Activated CD4-positive, CD25-positive, alpha-beta regulatory T cell (primary cell): ENCODE measurements at regions not wholly inside any gene's neighbourhood (a gene's known extent, or its start where the extent isn't known, plus 50 kb on each side); places are given as distances from the start of the nearest gene placed in this dataset.
"Not testable (repeated sequence)": the region's sequence is repeated elsewhere in the genome, so short reads cannot be mapped to it uniquely, and the experiment has no call there.

Source experiments
- DNase-seq, 4 experiments: peaks; one replicate each; lab custom pipeline; 2025; lab: John Stamatoyannopoulos, UW

- DNase-seq = no peak
Measured at GRCh38 chr14:22252686-22253085, 336.3 kb downstream of the DAD1 start.

- no peak for DNase-seq
Measured at GRCh38 chr14:22251090-22251489, 337.9 kb downstream of the DAD1 start.

GRCh38 chr14:22249770-22250169 lies 339.3 kb downstream of the DAD1 start:
- DNase-seq = no peak

- no peak for DNase-seq
Measured at GRCh38 chr14:22243971-22244581, 344.9 kb downstream of the DAD1 start.

GRCh38 chr14:22238320-22238719 lies 350.7 kb downstream of the DAD1 start:
- not testable (repeated sequence) for DNase-seq

- no peak for DNase-seq
Measured at GRCh38 chr14:22233377-22233776, 355.6 kb downstream of the DAD1 start.

GRCh38 chr14:22232933-22233332 lies 356.1 kb downstream of the DAD1 start:
- no peak for DNase-seq

- no peak for DNase-seq
Measured at GRCh38 chr14:22232486-22232885, 356.5 kb downstream of the DAD1 start.

- DNase-seq = no peak
Measured at GRCh38 chr14:22231018-22231417, 358.0 kb downstream of the DAD1 start.

- no peak for DNase-seq
Measured at GRCh38 chr14:22230517-22230916, 358.5 kb downstream of the DAD1 start.

GRCh38 chr14:22227084-22227483 lies 361.9 kb downstream of the DAD1 start:
- DNase-seq = no peak

GRCh38 chr14:22226381-22226780 lies 362.6 kb downstream of the DAD1 start:
- DNase-seq = no peak

- DNase-seq = no peak
Measured at GRCh38 chr14:22225516-22226140, 363.4 kb downstream of the DAD1 start.

GRCh38 chr14:22221508-22221907 lies 367.5 kb downstream of the DAD1 start:
- DNase-seq = no peak

- DNase-seq = no peak
Measured at GRCh38 chr14:22220427-22220826, 368.6 kb downstream of the DAD1 start.

- no peak for DNase-seq
Measured at GRCh38 chr14:22218728-22219127, 370.3 kb downstream of the DAD1 start.

GRCh38 chr14:22213120-22213519 lies 375.9 kb downstream of the DAD1 start:
- DNase-seq = no peak

GRCh38 chr14:22210906-22211305 lies 378.1 kb downstream of the DAD1 start:
- DNase-seq = no peak

- no peak for DNase-seq
Measured at GRCh38 chr14:22210026-22210425, 379.0 kb downstream of the DAD1 start.

- no peak for DNase-seq
Measured at GRCh38 chr14:22203036-22203435, 386.0 kb downstream of the DAD1 start.

- no peak for DNase-seq
Measured at GRCh38 chr14:22202313-22202712, 386.7 kb downstream of the DAD1 start.

GRCh38 chr14:22200977-22201605 lies 387.9 kb downstream of the DAD1 start:
- no peak for DNase-seq

GRCh38 chr14:22200131-22200530 lies 388.9 kb downstream of the DAD1 start:
- not testable (repeated sequence) for DNase-seq

GRCh38 chr14:22194664-22195063 lies 394.4 kb downstream of the DAD1 start:
- no peak for DNase-seq
